CD4-positive, alpha-beta T cell (primary cell): ENCODE measurements at regions not wholly inside any gene's neighbourhood (a gene's known extent, or its start where the extent isn't known, plus 50 kb on each side); places are given as distances from the start of the nearest gene placed in this dataset.

ENCODE experiments used
- ATAC-seq: fragments of 200-7000 bp; cut with Tn5 transposase; one replicate; pipeline ENCODE4 v1.10.0; 2022; ENCODE audit warnings: mild to moderate bottlenecking; ENCODE audit not compliant: poor library complexity
- CTCF ChIA-PET: fragments of 350-600 bp; sonication (Branson Sonifier 250); formaldehyde crosslinking; loops from one replicate; lab custom pipeline; 2021; ENCODE audit warnings: antibody characterized with exemption, inconsistent platforms; lab: Charles Lee
- POLR2A ChIA-PET: fragments of 350-600 bp; sonication (Branson Sonifier 250); formaldehyde crosslinking; loops from one replicate; lab custom pipeline; 2021; ENCODE audit warnings: antibody characterized with exemption, inconsistent platforms; lab: Charles Lee
- DNase-seq, 14 experiments: peaks; one replicate each; pipeline ENCODE4 v3.0.0-alpha.2; 2013 to 2020; ENCODE audit warnings: mixed read lengths in 2 of 14
- H3K27ac ChIP-seq, 2 donors: one replicate each; pipeline versions ENCODE4 v1.5.1 to v1.7.0; 2013; ENCODE audit warnings: low read length in 2 of 2, low read depth in 1 of 2, mild to moderate bottlenecking in 1 of 2
- H3K27me3 ChIP-seq, 2 experiments: 1 replicate in 1 of 2; 2 replicates in 1 of 2; pipeline versions ENCODE4 v1.6.1 to v1.7.0; 2013; ENCODE audit warnings: low read length in 2 of 2, control low read depth in 1 of 2, mild to moderate bottlenecking in 1 of 2, moderate library complexity in 1 of 2; ENCODE audit not compliant: insufficient read depth in 2 of 2, control insufficient read depth in 1 of 2
- H3K36me3 ChIP-seq: one replicate; pipeline ENCODE4 v1.6.1; 2013; ENCODE audit warnings: low read length, control low read depth; ENCODE audit not compliant: insufficient read depth
- H3K4me1 ChIP-seq: one replicate; pipeline ENCODE4 v1.6.1; 2013; ENCODE audit warnings: low read length, control low read depth; ENCODE audit not compliant: insufficient read depth
- H3K4me3 ChIP-seq: one replicate; pipeline ENCODE4 v1.5.1; 2013; ENCODE audit warnings: mild to moderate bottlenecking, low read length, moderate library complexity
- H3K9me3 ChIP-seq, 2 experiments: 1 replicate in 1 of 2; 2 replicates in 1 of 2; pipeline versions ENCODE4 v1.6.1 to v1.7.0; 2013; ENCODE audit warnings: low read length in 2 of 2, mild to moderate bottlenecking in 2 of 2, control low read depth in 1 of 2, moderate library complexity in 1 of 2; ENCODE audit not compliant: control insufficient read depth in 1 of 2, insufficient read depth in 1 of 2
- H3K27ac Mint-ChIP-seq: one replicate; pipeline ENCODE4 v1.8.0; 2020; ENCODE audit warnings: mixed read lengths
- H3K27me3 Mint-ChIP-seq: one replicate; pipeline ENCODE4 v1.8.0; 2021; ENCODE audit warnings: mixed read lengths
- H3K36me3 Mint-ChIP-seq: one replicate; pipeline ENCODE4 v1.8.0; 2021; ENCODE audit warnings: low read depth, mixed read lengths
- H3K4me1 Mint-ChIP-seq: one replicate; pipeline ENCODE4 v1.8.0; 2021; ENCODE audit warnings: low read depth, mixed read lengths
- H3K4me3 Mint-ChIP-seq: one replicate; pipeline ENCODE4 v1.8.0; 2020; ENCODE audit warnings: mild to moderate bottlenecking, mixed read lengths
- H3K9me3 Mint-ChIP-seq: one replicate; pipeline ENCODE4 v1.8.0; 2020; ENCODE audit warnings: mixed read lengths
- CTCF ChIP-seq: fragments of 200-600 bp; IDR thresholded peaks from one replicate; pipeline ENCODE4 v1.8.0; 2022; ENCODE audit warnings: antibody characterized with exemption, mild to moderate bottlenecking
- intact Hi-C, 2 experiments: fragments of 100-400 bp; cut with DNase I in 1 of 2; cut with micrococcal nuclease in 1 of 2; formaldehyde crosslinking; loops; one replicate each; pipeline versions ENCODE4 v1.15.1 to v1.9.0; 2023 to 2025; cut with DNase I, micrococcal nuclease

GRCh38 chr12:90074086-90074485, 365.4 kb upstream of the ATP2B1 start:
- intact Hi-C loops = no loop called here
- TF ChIP-seq CTCF = no peak
- Mint-ChIP-seq H3K36me3 (no peaks in the 10 kb centered on the region), H3K27me3 (no peaks in the 10 kb centered on the region), H3K27ac (no peak overlapping the region), H3K9me3 (no peaks in the 10 kb centered on the region), H3K4me3 (no peak overlapping the region), H3K4me1 (peaks cover 47% of the 10 kb centered on the region)
- Histone ChIP-seq H3K27me3 (no peaks in the 10 kb centered on the region), H3K9me3 (no peaks in the 10 kb centered on the region), H3K4me1 (peaks cover 17% of the 10 kb centered on the region), H3K27ac (no peak overlapping the region), H3K4me3 (no peak overlapping the region), H3K36me3 (no peaks in the 10 kb centered on the region)
- DNase-seq (no peak), ATAC-seq (no peak)
- CTCF ChIA-PET = no interaction called here
- POLR2A ChIA-PET = interaction anchor here (0.5 kb wide), 1 partner anchor 1396 kb away, joined by 3 read pairs; no protein-coding TSS in a partner anchor

- no peak overlapping the region for H3K27ac ChIP-seq
- Mint-ChIP-seq H3K27ac (no peak overlapping the region), H3K4me1 (peaks cover 26% of the 10 kb centered on the region), H3K36me3 (no peaks in the 10 kb centered on the region), H3K9me3 (no peaks in the 10 kb centered on the region), H3K4me3 (no peak overlapping the region), H3K27me3 (no peaks in the 10 kb centered on the region)
- ATAC-seq (no peak), DNase-seq (no peak)
- ChIA-PET POLR2A (no interaction called here), CTCF (no interaction called here)
- no peaks in the 10 kb centered on the region for H3K36me3 ChIP-seq
- no peak for TF ChIP-seq CTCF
- H3K4me3 ChIP-seq = no peak overlapping the region
- H3K27me3 ChIP-seq = no peaks in the 10 kb centered on the region
- peaks cover 13% of the 10 kb centered on the region for H3K4me1 ChIP-seq
- no peaks in the 10 kb centered on the region for H3K9me3 ChIP-seq
- intact Hi-C loops = no loop called here
These were observed 363.4 kb upstream of the ATP2B1 start for GRCh38 chr12:90071996-90072395.

GRCh38 chr12:90069711-90070110, 361.1 kb upstream of the ATP2B1 start:
- no peak for ATAC-seq

More at GRCh38 chr12:90069711-90070110, 361.1 kb upstream of the ATP2B1 start:
- H3K4me1 Mint-ChIP-seq = peaks cover 4% of the 10 kb centered on the region
- ChIA-PET POLR2A (no interaction called here), CTCF (no interaction called here)
- TF ChIP-seq CTCF = no peak
- no peaks in the 10 kb centered on the region for H3K27me3 Mint-ChIP-seq
- H3K36me3 ChIP-seq = no peaks in the 10 kb centered on the region
- no peaks in the 10 kb centered on the region for H3K9me3 Mint-ChIP-seq
- no peak overlapping the region for H3K4me3 Mint-ChIP-seq
- no peak for DNase-seq
- no peaks in the 10 kb centered on the region for H3K27me3 ChIP-seq
- no peaks in the 10 kb centered on the region for H3K4me1 ChIP-seq
- no peak overlapping the region for H3K4me3 ChIP-seq
- H3K27ac ChIP-seq = no peak overlapping the region
- no peaks in the 10 kb centered on the region for H3K9me3 ChIP-seq
- intact Hi-C loops = no loop called here
- no peak overlapping the region for H3K27ac Mint-ChIP-seq
- no peaks in the 10 kb centered on the region for H3K36me3 Mint-ChIP-seq
